Gastrocnemius medialis (tissue), 4 donors: ENCODE measurements at regions not wholly inside any gene's neighbourhood (a gene's known extent, or its start where the extent isn't known, plus 50 kb on each side); places are given as distances from the start of the nearest gene placed in this dataset.

Experiments used
- ATAC-seq, 2 donors: fragments of 150-250 bp; one replicate each; pipeline ENCODE4 v1.9.1; 2016
- DNase-seq, 2 donors: peaks; one replicate each; pipeline ENCODE4 v3.0.0-alpha.2; 2019
- H3K27ac ChIP-seq, 4 donors: fragments of 200-600 bp; sonication (generic); 1 replicate in 1 of 4; 2 replicates in 3 of 4; pipeline ENCODE4 v1.5.1; 2016 to 2018; ENCODE audit warnings: mild to moderate bottlenecking in 2 of 4, moderate library complexity in 1 of 4
- H3K27me3 ChIP-seq, 3 donors: fragments of 200-600 bp; sonication (generic) in 2 of 3; 1 replicate in 1 of 3; 2 replicates in 2 of 3; pipeline versions ENCODE4 v1.5.1 to v1.6.0; 2016 to 2019; ENCODE audit warnings: mild to moderate bottlenecking in 1 of 3, moderate library complexity in 1 of 3
- H3K36me3 ChIP-seq, 2 donors: fragments of 200-600 bp; sonication (generic) in 1 of 2; one replicate each; pipeline ENCODE4 v1.5.1; 2017 to 2018
- H3K4me1 ChIP-seq, 2 donors: fragments of 200-600 bp; sonication (generic) in 1 of 2; one replicate each; pipeline ENCODE4 v1.5.1; 2016 to 2017; ENCODE audit warnings: mild to moderate bottlenecking in 2 of 2
- H3K4me3 ChIP-seq, 4 donors: fragments of 200-600 bp; sonication (generic) in 3 of 4; 1 replicate in 1 of 4; 2 replicates in 3 of 4; pipeline ENCODE4 v1.5.1; 2016 to 2019; ENCODE audit warnings: mild to moderate bottlenecking in 2 of 4
- H3K9me3 ChIP-seq, 3 donors: fragments of 200-600 bp; sonication (generic) in 2 of 3; 1 replicate in 1 of 3; 2 replicates in 2 of 3; pipeline ENCODE4 v1.5.1; 2016 to 2019
- CTCF ChIP-seq, 5 experiments: fragments of 450-650 bp in 3 of 5; fragments of 200-600 bp in 2 of 5; sonication (generic) in 2 of 5; IDR thresholded peaks in 4 of 5; conservative IDR thresholded peaks in 1 of 5; 1 replicate in 4 of 5; 2 replicates in 1 of 5; pipeline ENCODE4 v1.5.1; 2016 to 2019; ENCODE audit warnings: antibody characterized with exemption in 5 of 5, mild to moderate bottlenecking in 3 of 5, moderate library complexity in 3 of 5
- POLR2A ChIP-seq, 2 donors: fragments of 450-650 bp; IDR thresholded peaks; one replicate each; pipeline ENCODE4 v1.6.1; 2017; ENCODE audit warnings: antibody characterized with exemption in 2 of 2, mild to moderate bottlenecking in 2 of 2, moderate library complexity in 2 of 2
- in situ Hi-C, 4 donors: fragments of 200-750 bp; cut with MboI; loops; one replicate each; pipeline versions ENCODE4 v1.15.0 to v1.8.0; 2017; ENCODE audit warnings: low sequenced_read_pairs in 4 of 4
- intact Hi-C: fragments of 100-400 bp; cut with DNase I; formaldehyde crosslinking; loops from one replicate; pipeline ENCODE4 v1.15.1; 2023; ENCODE audit warnings: low total_unique reads

DNA sequence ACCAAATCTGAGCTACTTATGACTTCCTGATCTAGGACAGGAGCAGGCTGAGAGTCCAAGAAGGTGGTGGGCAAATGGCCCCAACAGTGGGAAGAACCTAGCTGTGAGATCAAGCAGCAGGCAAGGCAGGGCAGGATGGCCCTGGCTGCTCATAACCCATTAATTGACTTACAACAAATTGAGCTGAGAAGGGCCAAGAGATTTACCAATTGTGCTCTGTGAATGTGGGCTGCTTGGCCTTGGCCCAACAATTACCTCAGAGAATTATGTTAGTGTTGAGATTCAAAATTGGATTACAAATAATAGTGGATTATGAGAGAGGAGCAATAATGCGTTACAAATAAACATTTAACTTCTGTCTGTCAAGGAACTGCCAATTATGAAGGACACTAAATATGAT, 956.5 kb downstream of the KCNMA1 start:
- in situ Hi-C loops = no loop called here
- H3K4me3 ChIP-seq = no peak overlapping the region
- H3K27me3 ChIP-seq = no peaks in the 10 kb centered on the region
- intact Hi-C loops = no loop called here
- no peaks in the 10 kb centered on the region for H3K36me3 ChIP-seq
- H3K4me1 ChIP-seq = no peaks in the 10 kb centered on the region
- no peak overlapping the region for H3K27ac ChIP-seq
- TF ChIP-seq CTCF (IDR thresholded peaks at IDR 0.05 in 4 of 5, conservative IDR thresholded peaks at IDR 0.05 in 1 of 5) (no peak), POLR2A (IDR thresholded peaks at IDR 0.05) (no peak)
- no peak for ATAC-seq
- DNase-seq = no peak
- no peaks in the 10 kb centered on the region for H3K9me3 ChIP-seq

DNA sequence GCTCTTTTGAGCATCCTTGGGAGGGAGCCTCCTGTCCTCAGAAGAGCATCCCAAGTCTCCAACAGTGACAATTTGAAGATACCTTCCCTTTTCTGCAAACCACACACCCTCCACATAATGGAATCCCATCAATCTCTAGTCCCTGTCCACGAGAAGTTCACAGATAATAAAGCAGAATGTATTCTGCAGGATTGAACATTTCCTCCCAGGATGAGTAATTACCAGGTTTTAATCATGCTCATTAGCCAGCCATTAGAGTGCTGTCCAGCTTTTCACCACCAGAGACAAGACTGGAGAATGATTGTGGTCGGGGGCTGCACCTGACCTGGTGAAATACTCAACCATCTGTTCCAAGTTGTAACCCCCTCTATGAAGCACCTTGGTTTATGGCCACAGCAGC, 958.6 kb downstream of the KCNMA1 start:
- H3K36me3 ChIP-seq = no peaks in the 10 kb centered on the region
- H3K9me3 ChIP-seq = no peaks in the 10 kb centered on the region
- no peak overlapping the region for H3K27ac ChIP-seq
- TF ChIP-seq POLR2A (IDR thresholded peaks at IDR 0.05) (no peak), CTCF (IDR thresholded peaks at IDR 0.05 in 4 of 5, conservative IDR thresholded peaks at IDR 0.05 in 1 of 5) (no peak)
- in situ Hi-C loops (no loop called here), intact Hi-C loops (no loop called here)
- DNase-seq (no peak), ATAC-seq (no peak)
- H3K4me3 ChIP-seq = no peak overlapping the region
- no peaks in the 10 kb centered on the region for H3K4me1 ChIP-seq
- H3K27me3 ChIP-seq = no peaks in the 10 kb centered on the region

- H3K9me3 ChIP-seq = no peaks in the 10 kb centered on the region
- intact Hi-C loops = no loop called here
- H3K27me3 ChIP-seq = no peaks in the 10 kb centered on the region
- H3K27ac ChIP-seq = peak overlapping the region in 2 of 4 donors; percentile 43 to 51
- in situ Hi-C loops = no loop called here
- no peaks in the 10 kb centered on the region for H3K36me3 ChIP-seq
- TF ChIP-seq POLR2A (IDR thresholded peaks at IDR 0.05) (no peak), CTCF (IDR thresholded peaks at IDR 0.05 in 4 of 5, conservative IDR thresholded peaks at IDR 0.05 in 1 of 5) (no peak)
- H3K4me3 ChIP-seq = no peak overlapping the region
- H3K4me1 ChIP-seq = no peaks in the 10 kb centered on the region
- ATAC-seq (peak in 1 of 2 donors; percentile 64), DNase-seq (peak; percentile 3 to 30)
Measured at GRCh38 chr10:76675951-76676587, 961.5 kb downstream of the KCNMA1 start.

DNA sequence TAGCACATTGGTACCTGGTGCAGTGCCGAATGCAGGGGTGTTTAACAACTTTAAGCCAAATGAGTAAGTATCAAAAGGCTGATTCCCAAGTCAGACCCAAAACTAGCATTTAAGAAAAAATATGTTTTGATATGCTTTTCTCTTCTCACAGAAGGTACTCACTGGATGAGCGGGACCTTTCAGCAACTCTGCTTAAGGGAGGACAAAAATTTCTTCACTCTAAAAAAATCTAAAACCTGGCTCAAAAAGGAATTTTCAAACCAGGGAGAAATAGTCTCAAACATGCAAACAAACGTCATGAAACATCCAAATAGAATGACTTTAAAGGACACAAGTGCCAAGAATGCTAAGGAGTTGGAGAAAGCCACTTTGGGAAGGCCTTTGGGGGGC, 962.1 kb downstream of the KCNMA1 start:
- in situ Hi-C loops = no loop called here
- no peaks in the 10 kb centered on the region for H3K27me3 ChIP-seq
- no peak overlapping the region for H3K4me3 ChIP-seq
- H3K9me3 ChIP-seq = no peaks in the 10 kb centered on the region
- intact Hi-C loops = no loop called here
- no peaks in the 10 kb centered on the region for H3K36me3 ChIP-seq
- peak; percentile 21 to 30 for ATAC-seq
- peak overlapping the region in 1 of 4 donors; percentile 43 for H3K27ac ChIP-seq
- H3K4me1 ChIP-seq = no peaks in the 10 kb centered on the region
- TF ChIP-seq CTCF (IDR thresholded peaks at IDR 0.05 in 4 of 5, conservative IDR thresholded peaks at IDR 0.05 in 1 of 5) (no peak), POLR2A (IDR thresholded peaks at IDR 0.05) (no peak)
- no peak for DNase-seq
